SK-N-SH treated with all-trans-retinoic acid at 6 μM for 48 hours (cell line): ENCODE measurements at regions not wholly inside any gene's neighbourhood (a gene's known extent, or its start where the extent isn't known, plus 50 kb on each side); places are given as distances from the start of the nearest gene placed in this dataset.
"Not testable (repeated sequence)": the region's sequence is repeated elsewhere in the genome, so short reads cannot be mapped to it uniquely, and the experiment has no call there.

ENCODE experiments used
- ARNTL ChIP-seq: fragments of 450-650 bp; formaldehyde crosslinking; IDR thresholded peaks from 2 replicates; pipeline ENCODE4 v1.5.0; 2020; ENCODE audit warnings: low read depth, mild to moderate bottlenecking, moderate library complexity, borderline replicate concordance
- OSR1 ChIP-seq: fragments of 250-450 bp; sonication (Bioruptor Pico); IDR thresholded peaks from 2 replicates; pipeline ENCODE4 v1.8.0; 2022; ENCODE audit warnings: moderate library complexity, mild to moderate bottlenecking, inconsistent platforms
- TF ChIP-seq, protein P1 (sequence below): fragments of 250-450 bp; sonication (Bioruptor Pico); IDR thresholded peaks from 2 replicates; pipeline ENCODE4 v1.5.0; 2020; ENCODE audit warnings: mild to moderate bottlenecking, moderate library complexity
- TF ChIP-seq, protein P2 (sequence below): fragments of 250-450 bp; sonication (Bioruptor Pico); IDR thresholded peaks from 2 replicates; pipeline ENCODE4 v1.5.1; 2020; ENCODE audit warnings: low read depth, mild to moderate bottlenecking, moderate library complexity

DNA sequence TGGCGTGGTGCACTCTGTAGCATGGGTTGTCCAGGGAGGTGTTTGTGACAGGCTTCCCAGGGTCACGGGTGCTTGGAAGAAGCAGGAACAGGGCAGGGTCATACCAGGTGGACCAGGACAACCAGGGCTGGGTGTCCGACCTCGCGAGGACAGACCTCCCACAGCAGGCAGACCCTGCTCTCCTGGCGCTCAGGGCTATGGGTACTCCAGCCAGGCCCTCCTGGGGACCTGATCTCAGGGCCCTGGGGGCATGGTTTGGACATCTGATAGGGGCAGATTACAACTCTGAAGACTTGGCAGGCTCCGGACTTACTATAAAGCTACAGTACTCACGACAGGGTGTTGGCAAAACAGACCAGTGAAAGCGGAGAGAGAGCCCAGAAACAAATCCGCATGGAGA is 5410.2 kb upstream of the TPTE start:
- not testable (repeated sequence) for TF ChIP-seq OSR1 (CRISPR knock-in tag); ARNTL
- TF ChIP-seq, protein P1, sequence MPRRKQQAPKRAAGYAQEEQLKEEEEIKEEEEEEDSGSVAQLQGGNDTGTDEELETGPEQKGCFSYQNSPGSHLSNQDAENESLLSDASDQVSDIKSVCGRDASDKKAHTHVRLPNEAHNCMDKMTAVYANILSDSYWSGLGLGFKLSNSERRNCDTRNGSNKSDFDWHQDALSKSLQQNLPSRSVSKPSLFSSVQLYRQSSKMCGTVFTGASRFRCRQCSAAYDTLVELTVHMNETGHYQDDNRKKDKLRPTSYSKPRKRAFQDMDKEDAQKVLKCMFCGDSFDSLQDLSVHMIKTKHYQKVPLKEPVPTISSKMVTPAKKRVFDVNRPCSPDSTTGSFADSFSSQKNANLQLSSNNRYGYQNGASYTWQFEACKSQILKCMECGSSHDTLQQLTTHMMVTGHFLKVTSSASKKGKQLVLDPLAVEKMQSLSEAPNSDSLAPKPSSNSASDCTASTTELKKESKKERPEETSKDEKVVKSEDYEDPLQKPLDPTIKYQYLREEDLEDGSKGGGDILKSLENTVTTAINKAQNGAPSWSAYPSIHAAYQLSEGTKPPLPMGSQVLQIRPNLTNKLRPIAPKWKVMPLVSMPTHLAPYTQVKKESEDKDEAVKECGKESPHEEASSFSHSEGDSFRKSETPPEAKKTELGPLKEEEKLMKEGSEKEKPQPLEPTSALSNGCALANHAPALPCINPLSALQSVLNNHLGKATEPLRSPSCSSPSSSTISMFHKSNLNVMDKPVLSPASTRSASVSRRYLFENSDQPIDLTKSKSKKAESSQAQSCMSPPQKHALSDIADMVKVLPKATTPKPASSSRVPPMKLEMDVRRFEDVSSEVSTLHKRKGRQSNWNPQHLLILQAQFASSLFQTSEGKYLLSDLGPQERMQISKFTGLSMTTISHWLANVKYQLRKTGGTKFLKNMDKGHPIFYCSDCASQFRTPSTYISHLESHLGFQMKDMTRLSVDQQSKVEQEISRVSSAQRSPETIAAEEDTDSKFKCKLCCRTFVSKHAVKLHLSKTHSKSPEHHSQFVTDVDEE (CRISPR knock-in tag) = not testable (repeated sequence)
- TF ChIP-seq, protein P2, sequence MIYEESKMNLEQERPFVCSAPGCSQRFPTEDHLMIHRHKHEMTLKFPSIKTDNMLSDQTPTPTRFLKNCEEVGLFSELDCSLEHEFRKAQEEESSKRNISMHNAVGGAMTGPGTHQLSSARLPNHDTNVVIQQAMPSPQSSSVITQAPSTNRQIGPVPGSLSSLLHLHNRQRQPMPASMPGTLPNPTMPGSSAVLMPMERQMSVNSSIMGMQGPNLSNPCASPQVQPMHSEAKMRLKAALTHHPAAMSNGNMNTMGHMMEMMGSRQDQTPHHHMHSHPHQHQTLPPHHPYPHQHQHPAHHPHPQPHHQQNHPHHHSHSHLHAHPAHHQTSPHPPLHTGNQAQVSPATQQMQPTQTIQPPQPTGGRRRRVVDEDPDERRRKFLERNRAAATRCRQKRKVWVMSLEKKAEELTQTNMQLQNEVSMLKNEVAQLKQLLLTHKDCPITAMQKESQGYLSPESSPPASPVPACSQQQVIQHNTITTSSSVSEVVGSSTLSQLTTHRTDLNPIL (CRISPR knock-in tag) = not testable (repeated sequence)
